SK-N-SH (cell line): ENCODE measurements at regions not wholly inside any gene's neighbourhood (a gene's known extent, or its start where the extent isn't known, plus 50 kb on each side); places are given as distances from the start of the nearest gene placed in this dataset.

Source experiments
- EZH2phosphoT487 ChIP-seq: fragments of 200-600 bp; sonication (generic); IDR thresholded peaks from 2 replicates; pipeline ENCODE4 v1.6.1; 2017; ENCODE audit warnings: low read depth, mixed run types, mild to moderate bottlenecking, antibody characterized with exemption, moderate library complexity, borderline replicate concordance
- GABPA ChIP-seq: IDR thresholded peaks from 2 replicates; pipeline ENCODE4 v1.4.0; 2012; ENCODE audit warnings: low read depth, mild to moderate bottlenecking
- MAX ChIP-seq: IDR thresholded peaks from 2 replicates; pipeline ENCODE4 v1.4.0; 2012; ENCODE audit warnings: low read depth
- TF ChIP-seq, protein P1 (sequence below): fragments of 200-600 bp; sonication (generic); IDR thresholded peaks from 2 replicates; pipeline ENCODE4 v1.6.1; 2017; ENCODE audit warnings: antibody characterized with exemption, mild to moderate bottlenecking, moderate library complexity

DNA sequence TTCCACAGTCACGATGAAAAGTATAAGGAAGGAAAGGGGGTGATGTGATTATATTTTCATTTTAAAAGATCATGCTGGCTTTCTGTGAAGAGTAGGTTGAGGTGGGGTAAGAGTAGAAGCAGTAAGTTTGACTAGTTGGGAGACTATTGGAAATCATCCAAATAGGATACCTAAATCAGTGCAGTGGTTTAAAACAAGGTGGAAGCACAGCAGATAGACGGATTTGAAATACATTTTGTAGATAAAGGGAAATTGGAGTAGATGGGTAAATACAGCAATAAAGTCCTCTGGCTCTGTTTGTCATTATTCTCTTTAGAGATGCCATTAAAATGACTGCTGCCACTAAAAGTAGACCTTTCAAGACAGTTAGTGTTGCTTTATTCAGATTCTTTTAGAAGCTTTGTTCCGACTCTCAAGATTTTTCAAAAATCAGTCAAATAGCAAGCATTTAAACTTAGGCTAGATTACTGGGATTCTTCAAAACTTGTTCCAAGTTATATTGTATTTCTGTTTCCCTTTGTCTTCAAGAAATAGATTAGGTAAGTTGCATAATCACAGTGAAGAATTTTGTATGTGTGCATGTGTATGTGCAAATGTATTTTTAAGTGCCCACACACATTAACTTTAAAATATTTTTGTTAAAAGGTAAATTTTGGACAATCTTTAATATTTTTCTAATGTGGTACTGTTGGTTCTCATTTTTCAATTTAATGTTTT, 61.7 kb upstream of the DTNA start:
- TF ChIP-seq, protein P1, sequence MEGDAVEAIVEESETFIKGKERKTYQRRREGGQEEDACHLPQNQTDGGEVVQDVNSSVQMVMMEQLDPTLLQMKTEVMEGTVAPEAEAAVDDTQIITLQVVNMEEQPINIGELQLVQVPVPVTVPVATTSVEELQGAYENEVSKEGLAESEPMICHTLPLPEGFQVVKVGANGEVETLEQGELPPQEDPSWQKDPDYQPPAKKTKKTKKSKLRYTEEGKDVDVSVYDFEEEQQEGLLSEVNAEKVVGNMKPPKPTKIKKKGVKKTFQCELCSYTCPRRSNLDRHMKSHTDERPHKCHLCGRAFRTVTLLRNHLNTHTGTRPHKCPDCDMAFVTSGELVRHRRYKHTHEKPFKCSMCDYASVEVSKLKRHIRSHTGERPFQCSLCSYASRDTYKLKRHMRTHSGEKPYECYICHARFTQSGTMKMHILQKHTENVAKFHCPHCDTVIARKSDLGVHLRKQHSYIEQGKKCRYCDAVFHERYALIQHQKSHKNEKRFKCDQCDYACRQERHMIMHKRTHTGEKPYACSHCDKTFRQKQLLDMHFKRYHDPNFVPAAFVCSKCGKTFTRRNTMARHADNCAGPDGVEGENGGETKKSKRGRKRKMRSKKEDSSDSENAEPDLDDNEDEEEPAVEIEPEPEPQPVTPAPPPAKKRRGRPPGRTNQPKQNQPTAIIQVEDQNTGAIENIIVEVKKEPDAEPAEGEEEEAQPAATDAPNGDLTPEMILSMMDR, result no peak
- no peak for TF ChIP-seq MAX
- no peak for TF ChIP-seq GABPA
- no peak for TF ChIP-seq EZH2phosphoT487
